GM18517 (cell line): ENCODE measurements at regions not wholly inside any gene's neighbourhood (a gene's known extent, or its start where the extent isn't known, plus 50 kb on each side); places are given as distances from the start of the nearest gene placed in this dataset.

ENCODE experiments used
- ATAC-seq: cut with Tn5 transposase; IDR thresholded peaks from one replicate; pipeline ENCODE4 v1.9.1; 2021; ENCODE audit warnings: mild to moderate bottlenecking, moderate library complexity; ENCODE audit not compliant: unreplicated experiment

DNA sequence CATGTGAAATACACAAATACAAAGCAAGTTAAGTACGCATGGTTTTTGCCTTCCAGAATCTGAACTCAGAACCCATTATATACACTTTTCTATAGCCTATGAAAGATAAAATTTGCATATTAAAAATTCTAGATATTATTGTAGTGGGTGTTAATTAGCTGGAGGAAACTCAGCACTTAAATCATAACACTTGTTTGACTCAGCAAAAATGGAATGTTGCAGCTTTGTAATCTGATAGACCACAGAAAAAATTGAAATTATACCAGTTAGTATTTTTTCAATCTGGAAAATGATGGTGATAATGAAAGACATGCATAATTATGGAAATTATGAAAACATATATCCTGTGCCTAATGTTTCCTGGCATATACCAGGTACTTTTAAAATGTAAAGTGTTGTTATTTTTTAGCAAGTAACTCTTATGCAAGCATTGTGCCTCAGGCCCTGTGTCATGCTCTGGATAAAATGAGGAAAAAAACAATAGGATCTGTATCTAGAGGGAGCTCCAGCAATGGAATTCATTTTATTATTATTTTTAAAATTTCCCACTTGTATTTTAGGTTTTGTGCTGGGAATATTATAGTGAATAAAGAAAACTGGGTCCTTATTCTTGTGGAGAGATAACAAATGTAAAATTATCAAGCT is 490.4 kb upstream of the SEMA3A start:
- no peak for ATAC-seq

DNA sequence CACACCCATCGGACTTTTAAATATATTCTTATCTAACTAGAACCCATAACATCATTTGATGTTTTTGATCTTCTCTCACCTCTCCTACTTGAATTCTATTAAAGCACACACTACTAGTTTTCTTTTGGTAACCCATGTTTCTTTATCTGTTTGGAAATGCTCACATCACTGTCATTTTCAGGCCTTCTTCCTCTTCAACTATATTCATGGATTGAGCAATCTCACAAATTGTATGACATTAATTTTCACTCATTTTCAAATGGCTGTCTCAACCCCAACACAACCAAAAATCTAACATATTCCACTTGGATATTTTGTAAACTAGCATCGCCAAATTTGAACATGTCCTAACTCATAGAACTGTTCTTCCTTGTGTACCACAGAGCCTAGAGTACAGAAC is 488.0 kb upstream of the SEMA3A start:
- no peak for ATAC-seq

DNA sequence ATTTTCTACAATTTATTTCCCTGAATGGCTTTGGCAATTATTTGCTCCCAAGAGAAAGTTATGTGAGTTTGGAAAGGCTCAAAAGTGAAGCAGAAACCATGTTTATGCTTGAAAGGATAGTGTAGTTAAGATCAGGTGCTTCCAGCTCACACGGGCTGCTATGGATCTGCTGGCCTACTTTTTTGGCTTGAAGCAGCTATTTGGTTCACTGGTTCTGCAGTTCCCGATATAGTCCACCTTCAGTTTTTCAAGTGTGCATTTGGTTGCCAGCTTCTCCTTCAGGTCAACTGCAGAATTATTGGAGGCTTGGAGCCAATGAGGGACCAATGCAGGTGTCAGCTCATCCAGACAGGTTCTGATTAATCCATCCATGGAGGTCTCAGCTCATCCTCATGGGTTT is 484.3 kb upstream of the SEMA3A start:
- no peak for ATAC-seq

DNA sequence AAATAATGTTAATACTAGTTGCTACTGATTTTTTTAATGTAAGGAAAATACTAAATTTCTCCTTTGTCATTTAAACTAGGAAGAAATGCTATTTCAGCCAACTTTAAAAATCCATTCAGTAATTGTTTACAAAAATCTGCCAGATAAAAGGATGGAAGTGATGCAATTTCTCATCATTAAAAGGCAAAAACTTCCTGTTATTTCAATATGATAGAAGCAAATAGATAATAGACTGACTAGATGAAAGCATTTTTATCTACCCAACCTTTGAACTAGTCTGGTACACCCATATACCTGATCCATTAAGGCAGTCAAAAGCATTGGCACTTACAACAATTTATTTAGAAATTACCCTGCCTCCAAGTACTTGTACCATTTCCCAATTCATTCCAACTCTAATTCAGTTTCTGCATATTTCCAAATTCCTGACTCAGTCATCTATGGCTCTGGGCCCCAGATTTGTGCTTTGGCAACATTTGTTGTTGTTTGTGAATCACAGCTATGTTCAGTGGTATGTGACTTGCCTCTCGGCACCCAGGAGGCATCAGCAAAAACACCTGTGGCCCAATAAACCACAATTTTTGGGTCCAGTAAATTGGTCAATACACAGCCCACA is 482.6 kb upstream of the SEMA3A start:
- ATAC-seq: no peak

DNA sequence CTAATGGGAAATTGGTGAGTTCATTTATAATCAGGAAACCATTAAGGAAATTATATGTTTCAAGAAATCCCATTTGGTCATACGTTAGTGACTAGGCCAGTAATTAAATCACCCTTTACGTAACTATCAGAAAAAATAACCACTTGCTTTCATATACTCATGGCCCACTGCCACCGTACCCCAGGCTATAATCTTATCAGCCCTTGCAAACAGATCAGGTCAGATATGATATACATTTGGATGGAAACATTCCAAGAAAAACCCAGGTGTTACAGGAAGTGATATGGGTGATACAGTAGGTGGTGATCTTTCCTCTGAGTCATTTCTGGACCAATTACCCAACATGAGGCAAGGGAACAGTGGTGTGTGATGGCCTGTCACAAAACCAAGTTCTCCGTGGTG is 481.0 kb upstream of the SEMA3A start:
- no peak for ATAC-seq

DNA sequence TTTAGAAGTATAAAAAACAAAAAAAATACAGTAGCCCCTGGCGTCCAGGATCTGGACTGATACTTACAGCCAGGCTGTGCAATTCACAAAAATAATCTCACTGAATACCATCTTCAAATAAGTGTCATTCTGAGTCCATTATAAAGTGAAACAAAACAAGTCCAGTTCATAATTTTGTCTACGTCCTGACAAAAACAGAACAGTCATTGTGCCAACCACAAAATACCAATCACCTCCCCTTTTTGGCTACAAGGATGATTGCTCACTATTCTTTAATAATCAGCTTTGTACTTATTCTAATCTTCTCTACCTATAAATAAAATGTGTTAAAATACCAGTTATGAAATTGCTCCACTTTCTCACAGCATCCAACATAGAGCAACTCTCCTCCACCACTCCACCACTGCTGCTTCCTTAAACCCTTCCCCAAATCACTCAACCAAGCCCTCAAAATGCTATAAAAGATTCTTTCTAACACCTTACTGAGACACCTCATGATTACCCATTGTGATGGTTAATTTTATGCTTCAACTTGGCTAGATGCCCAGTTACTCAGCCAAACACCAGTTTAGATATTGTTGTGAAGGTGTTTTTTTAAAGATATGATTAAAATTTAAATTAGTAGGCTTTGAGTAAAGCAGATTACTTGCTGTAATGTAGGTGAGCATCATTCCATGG is 479.8 kb upstream of the SEMA3A start:
- ATAC-seq: no peak

DNA sequence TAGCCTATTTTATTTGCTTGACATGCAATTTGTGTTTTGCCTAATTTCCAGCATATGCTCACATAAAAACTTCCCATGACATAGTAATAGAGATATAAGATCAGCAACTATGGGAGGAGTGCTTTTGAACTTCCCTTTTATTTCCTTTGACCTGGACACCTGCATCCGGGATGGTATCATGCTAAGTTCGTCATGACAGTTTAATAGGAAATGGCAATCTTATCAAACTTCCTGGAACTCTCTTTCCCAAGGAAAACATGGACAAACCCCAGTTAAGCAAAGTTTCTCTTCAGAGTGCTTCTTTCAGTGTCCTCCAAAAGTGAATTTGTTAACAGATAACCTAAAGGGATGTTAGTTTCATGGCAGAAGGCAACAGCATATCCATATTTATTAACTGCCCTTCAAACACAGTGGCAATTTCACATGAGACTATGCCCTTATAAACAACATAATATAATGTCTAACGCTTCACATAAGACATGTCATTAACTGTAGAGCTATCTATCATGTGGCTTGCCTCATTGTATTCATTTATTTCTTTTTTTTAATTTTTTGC is 474.7 kb upstream of the SEMA3A start:
- no peak for ATAC-seq

DNA sequence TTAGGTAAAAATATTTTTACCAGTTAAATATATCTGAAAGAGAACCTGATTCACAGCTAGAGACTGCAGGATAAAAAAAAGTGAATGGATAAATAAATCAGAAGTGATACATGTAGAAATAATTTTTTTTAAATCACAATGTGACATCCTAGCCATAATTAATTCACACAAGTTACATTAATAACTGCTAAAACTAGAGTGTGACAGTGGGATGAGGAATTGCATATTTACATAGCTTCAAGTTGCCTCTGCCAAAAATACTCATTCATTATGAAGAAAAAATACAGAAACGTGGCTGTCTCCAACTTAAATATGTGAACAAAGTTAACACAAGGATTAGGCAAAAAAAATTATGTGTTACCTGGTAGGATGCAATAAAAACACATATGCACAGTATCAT is 473.5 kb upstream of the SEMA3A start:
- ATAC-seq: no peak

DNA sequence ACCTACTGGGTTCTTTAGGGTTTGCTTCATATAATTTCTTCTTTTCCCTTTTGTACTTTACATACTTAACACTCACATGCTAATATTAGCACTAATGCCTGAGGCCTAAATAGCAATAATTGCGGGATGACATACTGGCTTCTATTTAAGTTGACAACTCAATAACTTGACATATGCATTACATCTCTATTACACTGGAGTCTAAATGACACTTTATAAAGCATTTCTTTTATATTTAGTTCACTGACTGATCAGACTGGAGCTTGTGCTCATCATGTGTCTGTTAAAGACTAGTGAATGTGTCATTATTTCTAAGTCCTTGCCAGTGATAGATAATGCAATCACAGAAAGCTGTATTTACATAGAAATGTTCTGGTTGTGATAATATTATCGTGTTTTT is 472.1 kb upstream of the SEMA3A start:
- ATAC-seq: no peak

DNA sequence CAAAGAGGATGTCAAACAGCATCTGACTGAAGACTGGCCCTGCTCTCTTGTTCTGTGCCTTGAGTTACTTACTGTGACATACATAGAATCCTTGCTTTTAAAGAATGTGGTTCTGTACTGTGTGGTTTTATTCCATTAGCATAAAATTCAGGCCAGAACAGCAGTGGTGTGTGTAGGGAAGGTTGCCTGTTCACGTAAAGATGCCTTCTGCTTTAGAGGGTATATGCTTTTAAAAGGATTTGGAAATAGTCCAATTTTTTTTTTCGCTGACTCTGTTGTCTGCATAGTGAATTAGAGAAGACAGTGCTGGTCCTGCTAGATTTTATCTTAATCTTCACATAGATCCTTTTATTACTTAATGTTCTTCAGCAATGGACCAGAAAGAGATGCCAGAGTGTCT is 470.8 kb upstream of the SEMA3A start:
- no peak for ATAC-seq

DNA sequence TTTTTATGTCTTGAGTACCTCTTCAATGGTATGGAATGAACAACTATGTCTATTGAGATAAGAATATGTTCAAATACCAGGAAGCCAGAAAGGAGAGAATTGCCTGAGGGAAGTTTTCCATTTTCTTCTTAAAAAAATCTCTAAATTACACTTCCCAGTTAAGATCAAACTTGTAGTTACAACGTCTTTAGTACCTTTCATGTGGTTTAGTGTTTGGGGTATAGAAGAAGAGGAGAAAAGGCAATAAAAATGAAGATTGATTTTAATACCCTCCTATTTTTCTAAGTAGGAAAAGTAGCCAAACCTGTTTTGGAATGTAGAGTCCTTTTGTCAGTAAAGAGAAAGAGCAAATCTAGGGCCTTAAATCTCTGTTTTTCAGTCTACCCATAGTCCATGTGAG is 470.0 kb upstream of the SEMA3A start:
- ATAC-seq: no peak

DNA sequence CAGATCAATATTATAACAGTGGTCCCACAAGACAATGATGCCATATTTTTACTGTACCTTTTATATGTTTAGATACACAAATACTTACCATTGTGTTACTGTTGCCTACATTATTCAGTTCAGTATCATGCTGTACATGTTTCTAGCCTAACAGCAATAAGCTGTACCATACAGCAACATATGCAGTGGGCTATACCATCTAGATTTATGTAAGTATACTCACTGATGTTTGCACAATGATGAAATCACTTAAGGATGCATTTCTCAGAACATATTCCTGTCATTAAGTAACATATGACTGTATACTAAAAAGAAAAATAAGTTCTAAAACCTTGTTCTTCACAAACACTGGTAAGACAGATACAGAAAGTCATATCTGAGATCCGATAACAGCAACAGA is 468.6 kb upstream of the SEMA3A start:
- ATAC-seq: no peak

DNA sequence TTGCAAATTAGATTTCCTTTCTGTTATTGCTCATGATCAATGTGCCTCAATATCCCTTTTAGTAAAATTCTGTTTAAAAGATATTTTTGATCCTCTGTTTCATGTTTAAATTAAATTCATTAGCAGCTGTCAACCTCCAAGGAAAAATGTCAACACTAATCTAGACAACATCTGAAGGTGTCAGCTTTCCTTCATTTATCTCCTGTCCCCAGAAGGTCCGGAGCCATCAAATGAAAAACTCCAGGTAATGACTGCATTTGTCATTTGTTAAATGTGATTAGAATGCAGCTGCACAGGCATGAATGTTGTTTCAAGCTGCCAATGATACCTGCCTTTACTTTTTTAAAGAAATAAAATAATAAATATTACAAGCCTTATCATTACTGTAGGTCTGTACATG is 463.7 kb upstream of the SEMA3A start:
- ATAC-seq: no peak

DNA sequence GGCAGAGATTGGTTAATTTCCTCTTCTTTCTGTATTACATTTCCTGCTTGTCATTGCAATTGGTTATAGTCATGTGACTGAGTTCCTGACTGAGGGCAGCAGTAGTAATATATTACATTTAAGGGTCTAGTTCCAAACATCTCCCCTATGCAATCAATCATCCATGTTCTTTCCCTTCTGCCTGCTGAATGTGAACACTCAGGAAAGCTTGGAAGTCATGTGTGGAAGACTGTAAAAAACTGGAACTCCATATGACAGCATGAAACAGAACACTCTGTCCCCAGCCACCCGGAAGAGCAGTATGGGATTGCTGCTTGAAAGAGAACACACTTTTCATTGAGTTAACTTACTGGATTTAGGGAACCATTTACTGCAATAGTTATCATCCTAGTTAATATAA is 459.7 kb upstream of the SEMA3A start:
- no peak for ATAC-seq

DNA sequence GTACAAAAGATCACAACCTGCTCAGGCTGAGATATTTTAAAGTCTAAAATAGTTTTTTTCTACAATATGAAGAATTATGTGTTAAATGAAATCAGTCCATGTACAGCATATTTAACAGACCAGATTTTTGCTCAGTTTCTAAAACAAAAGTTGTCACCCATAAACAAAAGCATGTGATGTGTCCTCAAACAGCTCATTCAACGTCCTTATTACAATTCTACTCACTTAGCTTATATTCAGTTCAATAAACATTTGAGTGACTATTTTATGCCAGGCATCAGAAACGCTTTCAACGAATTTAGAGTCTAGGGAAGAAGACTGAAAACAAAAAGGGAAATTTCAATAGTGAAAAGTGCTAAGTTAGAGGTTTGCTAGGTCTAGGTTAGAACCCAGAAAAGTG is 457.3 kb upstream of the SEMA3A start:
- no peak for ATAC-seq

DNA sequence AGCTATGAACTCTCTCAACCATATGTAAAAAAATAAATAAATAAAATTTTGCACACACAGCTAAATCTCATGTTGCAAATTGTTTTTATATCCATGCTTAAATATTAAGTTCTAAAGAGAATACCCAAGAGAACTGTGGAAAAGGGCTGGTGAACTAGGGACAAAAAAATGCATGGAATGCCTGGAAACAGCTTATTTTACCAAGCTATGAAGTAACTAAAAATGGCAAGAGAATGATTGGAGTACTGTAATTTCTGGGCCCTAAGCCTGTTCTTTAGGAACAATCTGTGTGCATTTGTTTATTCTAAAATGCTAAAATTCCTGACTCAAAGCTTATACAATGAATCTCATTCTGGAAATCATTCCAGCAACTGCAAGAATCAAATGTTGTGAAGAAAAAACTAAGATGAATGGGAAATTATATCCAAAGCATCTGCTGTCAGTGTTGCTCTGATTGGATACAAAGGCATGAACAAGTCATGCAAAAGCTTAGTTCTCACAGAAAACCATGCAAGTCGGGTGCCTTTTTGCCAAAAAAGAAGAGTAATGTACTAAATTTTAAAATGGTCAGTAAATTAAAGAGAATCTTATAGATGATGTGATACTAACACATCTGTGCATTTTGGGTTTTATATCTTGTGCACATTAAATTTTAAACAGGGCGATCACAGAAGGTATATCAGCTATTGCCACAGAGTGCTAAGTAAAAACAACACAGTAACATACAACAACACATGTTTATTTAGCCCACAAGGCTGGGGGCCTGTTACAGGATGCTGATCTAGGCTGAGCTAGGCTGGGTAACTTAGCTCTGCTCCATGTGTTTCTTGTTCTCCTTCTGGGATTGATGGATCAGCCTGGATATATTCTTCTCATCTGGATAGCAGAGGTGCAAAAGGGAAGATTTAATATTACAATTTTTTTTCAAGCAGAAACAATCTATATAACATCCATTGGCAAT is 453.5 kb upstream of the SEMA3A start:
- ATAC-seq: no peak

DNA sequence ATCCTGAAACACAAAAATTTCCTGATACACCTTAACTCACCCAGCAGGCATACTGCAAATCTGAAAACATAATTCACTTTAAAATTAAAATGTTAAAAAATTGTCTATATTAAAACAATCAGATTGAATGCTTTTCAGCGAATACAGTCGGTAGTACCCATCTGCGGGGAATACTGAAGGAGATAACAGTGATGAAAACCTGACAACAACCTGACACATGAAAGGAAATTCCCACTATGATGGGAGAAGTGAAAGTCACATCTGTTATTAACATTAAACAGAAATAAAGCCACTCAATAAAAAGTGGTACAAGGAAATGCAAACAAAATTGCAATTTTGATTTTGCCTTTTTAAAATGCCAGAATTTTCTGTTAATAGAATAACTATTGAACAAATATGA is 448.0 kb upstream of the SEMA3A start:
- ATAC-seq: no peak

DNA sequence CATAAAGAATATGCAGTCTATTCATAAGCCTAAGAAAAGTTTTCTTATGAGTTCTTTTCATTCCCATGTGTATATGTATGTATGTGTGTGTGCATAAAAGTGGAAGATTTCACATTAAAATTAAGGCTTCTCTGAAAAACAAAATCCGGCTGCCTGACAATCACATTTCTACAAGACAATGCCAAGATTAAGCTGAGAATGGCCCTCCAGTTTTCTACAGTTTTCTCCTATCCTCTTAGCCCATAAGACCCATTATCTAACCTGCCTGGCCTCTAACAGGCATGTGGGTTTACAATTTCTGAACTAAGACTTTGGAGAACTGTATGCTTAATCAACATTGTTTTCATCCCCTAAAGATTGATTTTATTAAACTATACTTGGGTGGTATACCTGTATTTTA is 446.0 kb upstream of the SEMA3A start:
- ATAC-seq: no peak

DNA sequence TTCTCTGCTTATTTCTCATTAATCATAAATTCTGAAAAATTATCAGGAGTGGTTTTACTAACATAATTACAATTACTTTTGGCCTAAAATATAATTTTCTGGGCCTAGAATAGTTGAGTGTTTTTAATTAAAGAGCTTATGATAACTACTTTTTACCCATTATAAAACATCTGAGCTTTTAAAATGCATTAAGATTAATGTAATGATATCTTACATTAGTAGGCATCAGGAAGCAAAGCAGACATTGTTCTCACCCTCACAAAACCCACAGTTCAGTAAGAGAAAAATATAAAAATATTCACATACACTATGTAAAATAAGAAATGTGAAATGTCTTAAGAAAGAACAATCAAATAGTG is 443.7 kb upstream of the SEMA3A start:
- ATAC-seq: no peak

DNA sequence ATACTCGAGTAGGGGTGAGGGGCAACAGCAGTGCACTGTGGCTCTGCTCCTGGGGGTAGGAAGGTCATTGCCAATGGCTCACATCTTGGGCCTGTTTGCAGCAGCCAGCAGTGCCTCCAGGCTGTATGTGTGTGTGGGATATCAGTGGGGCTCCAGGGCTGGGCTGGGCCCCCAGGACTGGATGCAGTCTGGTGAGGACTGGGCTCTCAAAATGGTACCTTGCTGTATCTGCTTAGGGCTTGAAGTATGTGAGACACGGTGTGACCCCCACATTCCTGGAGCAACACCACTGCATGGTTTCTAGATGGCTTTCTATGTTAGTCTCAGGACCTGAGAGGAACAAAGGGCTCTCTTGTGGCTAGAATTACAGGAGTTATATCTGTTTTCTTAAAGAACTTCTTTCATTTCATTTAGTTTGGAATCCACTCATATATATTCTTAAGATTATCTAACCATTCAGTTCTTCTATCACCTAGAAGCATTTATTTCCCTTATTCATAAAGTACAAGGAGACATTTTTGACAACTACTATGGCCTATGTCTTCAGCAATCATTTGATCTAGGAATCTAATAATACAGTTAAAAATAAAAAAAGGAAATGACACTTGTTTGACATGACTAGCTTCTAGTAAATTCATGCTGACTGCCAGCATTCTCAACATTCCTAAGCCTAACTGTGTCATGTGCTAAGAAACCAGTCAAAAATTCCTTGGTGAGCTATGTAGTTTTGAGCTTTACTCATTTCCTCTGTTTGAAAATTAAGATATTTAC is 443.2 kb upstream of the SEMA3A start:
- ATAC-seq: no peak

DNA sequence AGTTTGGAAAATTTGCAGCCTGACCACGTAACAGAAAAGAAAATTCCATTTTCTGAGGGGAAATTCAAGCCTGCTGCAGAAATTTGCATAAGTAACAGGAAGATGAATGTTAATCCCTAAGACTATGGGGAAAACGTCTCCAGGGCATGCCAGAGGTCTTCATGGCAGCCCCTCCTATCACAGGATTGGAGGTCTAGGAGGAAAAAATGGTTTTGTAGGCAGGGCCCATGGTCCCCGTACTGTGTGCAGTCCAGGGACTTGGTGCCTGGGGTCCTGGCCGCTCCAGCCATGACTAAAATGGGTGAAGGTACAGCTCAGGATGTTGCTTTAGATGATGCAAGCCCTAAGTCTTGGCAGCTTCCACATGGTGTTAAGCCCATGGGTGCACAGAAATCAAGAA is 437.3 kb upstream of the SEMA3A start:
- ATAC-seq: no peak
